K562 (cell line): ENCODE measurements at regions not wholly inside any gene's neighbourhood (a gene's known extent, or its start where the extent isn't known, plus 50 kb on each side); places are given as distances from the start of the nearest gene placed in this dataset.

Source experiments
- ATF3 ChIP-seq, 2 experiments: fragments of 450-650 bp in 1 of 2; sonication (generic) in 1 of 2; formaldehyde crosslinking in 1 of 2; IDR thresholded peaks in 1 of 2; conservative IDR thresholded peaks in 1 of 2; 2 replicates each; pipeline versions ENCODE4 v1.6.1 to v1.8.1; 2016 to 2023; ENCODE audit warnings: mild to moderate bottlenecking in 2 of 2, moderate library complexity in 2 of 2, inconsistent platforms in 1 of 2, missing genetic modification reagents in 1 of 2
- CTCF ChIP-seq, 3 experiments: IDR thresholded peaks in 2 of 3; conservative IDR thresholded peaks in 1 of 3; 2 replicates each; pipeline ENCODE4 v1.5.1; 2011 to 2012; ENCODE audit warnings: low read length in 3 of 3, mild to moderate bottlenecking in 3 of 3, control low read depth in 2 of 3, improper control_type of control experiment in 1 of 3, inconsistent platforms in 1 of 3, low read depth in 1 of 3, mixed read lengths in 1 of 3, moderate library complexity in 1 of 3; ENCODE audit not compliant: insufficient read depth in 2 of 3
- E2F1 ChIP-seq: sonication (generic); formaldehyde crosslinking; IDR thresholded peaks from 2 replicates; pipeline ENCODE4 v1.8.1; 2023; ENCODE audit warnings: mild to moderate bottlenecking, missing genetic modification reagents, moderate library complexity
- EZH2 ChIP-seq: IDR thresholded peaks from 2 replicates; pipeline ENCODE4 v1.6.1; 2012; ENCODE audit warnings: low read depth, mild to moderate bottlenecking, inconsistent platforms, low read length, borderline replicate concordance
- FOXK1 ChIP-seq: sonication (generic); formaldehyde crosslinking; IDR thresholded peaks from 2 replicates; pipeline ENCODE4 v1.8.0; 2022; ENCODE audit warnings: missing genetic modification reagents, mild to moderate bottlenecking, borderline replicate concordance
- NFE2L1 ChIP-seq: fragments of 450-650 bp; IDR thresholded peaks from 2 replicates; pipeline ENCODE4 v1.6.1; 2016; ENCODE audit warnings: missing genetic modification characterization, low read depth, mild to moderate bottlenecking, missing compliant biosample characterization, moderate library complexity, borderline replicate concordance
- POLR2A ChIP-seq: fragments of 450-650 bp; conservative IDR thresholded peaks from 2 replicates; pipeline ENCODE4 v1.6.1; 2016
- SMARCA4 ChIP-seq: fragments of 450-650 bp; IDR thresholded peaks from 2 replicates; pipeline ENCODE4 v1.6.1; 2016
- TAF7 ChIP-seq: fragments of 450-650 bp; IDR thresholded peaks from 2 replicates; pipeline ENCODE4 v1.6.1; 2016; ENCODE audit warnings: missing genetic modification characterization, missing compliant biosample characterization
- ZNF165 ChIP-seq: fragments of 250-450 bp; sonication (Bioruptor Pico); IDR thresholded peaks from 2 replicates; pipeline ENCODE4 v1.4.0; 2020; ENCODE audit warnings: borderline replicate concordance
- ZNF609 ChIP-seq: sonication (generic); formaldehyde crosslinking; IDR thresholded peaks from 2 replicates; pipeline ENCODE4 v1.8.1; 2023; ENCODE audit warnings: missing genetic modification reagents, mild to moderate bottlenecking, borderline replicate concordance

GRCh38 chr2:211068108-211068780 lies 511.8 kb downstream of the CPS1 start:
- TF ChIP-seq ZNF609 (CRISPR knock-in tag) (no peak), NFE2L1 (no peak), SMARCA4 (no peak), CTCF (IDR thresholded peaks at IDR 0.05 in 2 of 3, conservative IDR thresholded peaks at IDR 0.05 in 1 of 3; ENCODE audit: insufficient read depth in 2 of 3, low read depth in 1 of 3, low read length in 3 of 3) (no peak), ZNF165 (CRISPR knock-in tag) (no peak), E2F1 (no peak), EZH2 (no peak), TAF7 (tag) (no peak), FOXK1 (CRISPR knock-in tag) (no peak), ATF3 (IDR thresholded peaks at IDR 0.05) (no peak), ATF3 (CRISPR knock-in tag; conservative IDR thresholded peaks at IDR 0.05) (no peak), POLR2A (no peak)
